IMR-90 (cell line): ENCODE measurements at regions not wholly inside any gene's neighbourhood (a gene's known extent, or its start where the extent isn't known, plus 50 kb on each side); places are given as distances from the start of the nearest gene placed in this dataset.

ENCODE experiments used
- CEBPB ChIP-seq: IDR thresholded peaks from 2 replicates; pipeline ENCODE4 v1.6.1; 2012; ENCODE audit warnings: low read depth, low read length, improper control_type of control experiment
- CHD1 ChIP-seq: IDR thresholded peaks from 2 replicates; pipeline ENCODE4 v1.6.1; 2012; ENCODE audit warnings: low read depth, low read length, improper control_type of control experiment
- MAFK ChIP-seq: IDR thresholded peaks from 2 replicates; pipeline ENCODE4 v1.6.1; 2012; ENCODE audit warnings: low read depth, low read length, improper control_type of control experiment
- NFE2L2 ChIP-seq: fragments of 150-350 bp; IDR thresholded peaks from 2 replicates; pipeline ENCODE4 v1.6.1; 2016; ENCODE audit warnings: low read depth, mild to moderate bottlenecking, low read length
- POLR2A ChIP-seq: IDR thresholded peaks from 2 replicates; pipeline ENCODE4 v1.6.1; 2012; ENCODE audit warnings: mild to moderate bottlenecking, low read depth, low read length
- RAD21 ChIP-seq: IDR thresholded peaks from 2 replicates; pipeline ENCODE4 v1.6.1; 2012; ENCODE audit warnings: low read length, improper control_type of control experiment
- TF ChIP-seq, protein P1 (sequence below): conservative IDR thresholded peaks from 2 replicates; pipeline ENCODE4 v1.5.1; 2012; ENCODE audit warnings: mild to moderate bottlenecking, low read depth, low read length, improper control_type of control experiment

DNA sequence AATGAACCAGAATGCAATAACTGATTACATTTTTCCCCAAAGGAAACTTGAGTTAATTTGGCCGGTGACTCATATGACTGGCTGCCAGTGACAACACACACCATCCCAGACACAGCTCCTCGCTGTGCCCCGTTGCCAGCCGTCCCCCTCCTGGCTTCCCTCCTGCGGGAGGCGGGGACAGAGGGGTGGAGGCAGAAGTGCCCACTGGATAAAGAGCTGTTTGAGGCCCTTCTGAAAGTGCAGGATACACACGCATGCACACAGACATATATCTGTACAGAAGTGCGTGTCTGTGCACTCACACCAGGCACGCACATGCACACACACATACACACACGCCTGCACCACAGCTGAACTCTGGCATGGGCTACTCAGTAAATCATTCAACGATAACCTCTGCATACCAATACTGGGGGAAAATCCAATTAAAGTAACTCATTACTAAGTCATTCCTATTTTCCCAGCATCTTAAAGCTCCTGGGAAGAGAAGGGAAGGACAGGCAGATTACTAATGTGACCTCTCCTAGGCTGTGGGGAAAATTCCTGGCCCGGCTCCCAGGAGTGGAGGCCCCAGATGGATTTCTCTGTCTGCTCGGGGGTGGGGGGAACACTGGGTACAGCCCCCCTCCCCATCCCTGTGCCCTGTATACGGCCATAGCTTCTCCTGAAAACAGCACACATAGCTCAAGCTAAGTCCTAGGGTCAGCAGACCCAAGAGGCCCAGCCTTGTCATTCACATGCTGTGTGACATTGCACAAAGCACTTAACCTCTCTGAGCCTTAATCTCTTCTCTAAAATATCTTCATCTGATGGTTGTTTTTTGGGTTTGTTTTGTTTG, 52.3 kb upstream of the MYL10 start:
- TF ChIP-seq, protein P1, sequence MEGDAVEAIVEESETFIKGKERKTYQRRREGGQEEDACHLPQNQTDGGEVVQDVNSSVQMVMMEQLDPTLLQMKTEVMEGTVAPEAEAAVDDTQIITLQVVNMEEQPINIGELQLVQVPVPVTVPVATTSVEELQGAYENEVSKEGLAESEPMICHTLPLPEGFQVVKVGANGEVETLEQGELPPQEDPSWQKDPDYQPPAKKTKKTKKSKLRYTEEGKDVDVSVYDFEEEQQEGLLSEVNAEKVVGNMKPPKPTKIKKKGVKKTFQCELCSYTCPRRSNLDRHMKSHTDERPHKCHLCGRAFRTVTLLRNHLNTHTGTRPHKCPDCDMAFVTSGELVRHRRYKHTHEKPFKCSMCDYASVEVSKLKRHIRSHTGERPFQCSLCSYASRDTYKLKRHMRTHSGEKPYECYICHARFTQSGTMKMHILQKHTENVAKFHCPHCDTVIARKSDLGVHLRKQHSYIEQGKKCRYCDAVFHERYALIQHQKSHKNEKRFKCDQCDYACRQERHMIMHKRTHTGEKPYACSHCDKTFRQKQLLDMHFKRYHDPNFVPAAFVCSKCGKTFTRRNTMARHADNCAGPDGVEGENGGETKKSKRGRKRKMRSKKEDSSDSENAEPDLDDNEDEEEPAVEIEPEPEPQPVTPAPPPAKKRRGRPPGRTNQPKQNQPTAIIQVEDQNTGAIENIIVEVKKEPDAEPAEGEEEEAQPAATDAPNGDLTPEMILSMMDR = no peak
- TF ChIP-seq POLR2A (no peak), CEBPB (peak; percentile 44; the same call in 1 of the 2 replicates), MAFK (no peak), RAD21 (no peak), NFE2L2 (no peak), CHD1 (no peak)
